AG20443 (cell line): ENCODE measurements at regions not wholly inside any gene's neighbourhood (a gene's known extent, or its start where the extent isn't known, plus 50 kb on each side); places are given as distances from the start of the nearest gene placed in this dataset.
"Not testable (repeated sequence)": the region's sequence is repeated elsewhere in the genome, so short reads cannot be mapped to it uniquely, and the experiment has no call there.

Experiments used
- DNase-seq: peaks from one replicate; pipeline ENCODE4 v3.0.0; 2012; ENCODE audit warnings: low spot score, mixed read lengths

DNA sequence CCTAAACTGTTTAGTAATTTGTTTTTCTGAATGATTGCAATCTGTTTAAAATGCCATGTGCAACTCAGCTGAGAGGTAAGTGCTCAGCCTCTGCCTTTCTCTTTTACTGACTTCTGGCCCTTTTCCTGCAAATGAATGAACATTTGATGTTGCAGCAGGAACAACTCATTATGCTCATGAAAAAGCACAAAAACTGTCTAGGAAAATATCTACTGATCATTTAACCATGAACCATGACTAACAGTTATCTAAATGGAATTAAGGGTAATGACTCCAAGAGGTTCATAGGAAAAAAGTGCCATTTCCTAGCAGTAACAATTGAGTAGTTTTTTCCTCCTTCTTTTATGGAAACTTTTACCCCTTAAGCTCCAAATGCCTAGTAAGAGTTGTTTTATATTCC, 70.6 kb upstream of the ANKH start:
- DNase-seq = no peak

DNA sequence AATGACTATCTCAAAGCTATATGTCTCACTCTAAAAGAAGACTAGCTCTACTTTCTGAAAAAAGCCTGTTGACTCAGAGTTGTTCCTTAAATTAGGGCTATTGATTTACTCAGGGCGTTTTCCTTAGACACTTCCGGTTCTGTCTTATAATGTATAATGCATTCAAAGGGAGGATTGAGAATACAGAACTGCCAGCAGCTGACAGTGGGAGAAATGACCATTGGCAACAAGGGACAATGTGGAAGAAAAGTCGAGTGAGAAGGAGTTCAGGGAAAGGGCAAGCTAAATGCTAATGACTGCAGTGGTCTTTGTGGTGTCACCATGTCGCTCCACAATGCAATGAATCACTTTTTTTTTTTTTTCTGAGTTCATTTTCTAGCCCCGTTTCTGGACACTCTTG, 65.7 kb upstream of the ANKH start:
- no peak for DNase-seq

DNA sequence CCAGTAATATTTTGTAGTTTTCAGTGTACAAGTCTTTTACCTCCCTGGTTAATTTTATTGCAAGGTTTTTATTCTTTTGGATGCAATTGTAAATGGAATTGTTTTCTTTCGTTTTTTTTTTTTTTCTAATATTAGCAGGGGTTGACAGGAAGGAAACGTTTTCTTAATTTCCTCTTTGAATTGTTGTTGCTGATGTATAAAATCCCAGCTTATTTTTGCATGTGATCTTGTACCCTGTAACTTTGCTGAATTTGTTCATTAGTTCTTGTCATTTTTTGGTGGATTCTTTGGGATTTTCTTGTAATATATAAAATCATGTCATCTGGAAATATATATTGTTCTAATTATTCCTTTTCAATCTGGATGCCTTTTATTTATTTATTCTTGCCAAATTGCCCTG, 65.0 kb upstream of the ANKH start:
- DNase-seq = no peak

DNA sequence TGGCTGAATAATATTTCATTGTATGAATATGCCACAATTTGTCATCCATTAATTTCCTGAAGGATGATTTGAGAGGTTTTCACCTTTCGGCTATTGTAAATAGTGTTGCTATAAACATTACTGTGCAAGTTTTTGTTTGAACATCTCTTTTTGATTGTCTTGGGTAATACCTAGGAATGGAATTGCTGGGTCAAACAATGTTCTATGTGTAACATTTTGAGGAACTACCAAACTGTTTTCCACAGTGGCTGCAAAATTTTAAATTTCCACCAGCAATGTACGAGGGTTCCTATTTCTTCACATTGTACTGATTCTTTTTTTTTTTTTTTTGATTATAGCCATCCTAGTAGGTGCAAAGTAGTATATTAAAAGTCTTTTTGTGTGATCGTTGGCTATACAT, 63.8 kb upstream of the ANKH start:
- no peak for DNase-seq

DNA sequence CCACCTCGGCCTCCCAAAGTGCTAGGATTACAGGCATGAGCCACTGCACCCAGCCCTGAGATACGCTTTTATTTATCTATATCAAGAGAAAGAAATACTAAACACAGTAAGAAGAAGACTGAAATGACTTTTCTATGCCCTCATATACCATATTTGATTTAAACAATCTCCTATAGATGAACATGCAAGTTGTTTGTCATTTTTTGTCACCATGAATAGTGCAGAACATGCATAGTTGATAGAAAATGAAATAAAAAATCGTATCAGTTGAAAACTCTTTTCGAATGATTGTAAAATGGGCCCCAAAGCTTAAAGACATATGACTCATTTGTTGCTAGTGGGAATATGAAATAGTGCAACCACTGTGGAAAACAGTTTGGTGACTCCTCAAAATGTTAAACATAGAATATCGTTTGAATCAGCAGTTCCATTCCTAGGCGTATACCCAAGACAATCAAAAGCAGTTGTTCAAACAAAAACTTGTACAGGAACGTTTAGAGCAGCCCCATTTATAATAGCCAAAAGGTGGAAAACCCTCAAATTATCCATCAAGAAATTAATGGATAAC, 61.4 kb upstream of the ANKH start:
- DNase-seq = no peak

DNA sequence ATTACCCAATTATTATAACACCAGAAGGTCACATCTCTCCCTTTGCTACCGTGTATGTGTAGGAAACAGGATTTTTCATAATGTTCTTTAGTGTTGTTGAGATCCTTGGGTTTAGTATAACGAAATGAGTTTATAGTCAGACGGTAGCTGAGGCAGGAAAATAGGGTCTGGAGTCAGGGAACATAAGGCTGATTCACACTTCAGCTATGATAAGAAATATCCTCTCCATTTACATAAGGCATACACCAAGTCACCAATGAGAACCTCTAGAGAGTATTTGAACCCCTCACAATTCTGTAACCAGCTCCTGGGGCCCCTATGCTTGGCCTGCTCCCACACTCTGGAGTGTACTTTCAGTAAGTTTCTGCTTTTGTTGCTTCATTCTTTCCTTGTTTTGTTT, 58.9 kb upstream of the ANKH start:
- DNase-seq = no peak

DNA sequence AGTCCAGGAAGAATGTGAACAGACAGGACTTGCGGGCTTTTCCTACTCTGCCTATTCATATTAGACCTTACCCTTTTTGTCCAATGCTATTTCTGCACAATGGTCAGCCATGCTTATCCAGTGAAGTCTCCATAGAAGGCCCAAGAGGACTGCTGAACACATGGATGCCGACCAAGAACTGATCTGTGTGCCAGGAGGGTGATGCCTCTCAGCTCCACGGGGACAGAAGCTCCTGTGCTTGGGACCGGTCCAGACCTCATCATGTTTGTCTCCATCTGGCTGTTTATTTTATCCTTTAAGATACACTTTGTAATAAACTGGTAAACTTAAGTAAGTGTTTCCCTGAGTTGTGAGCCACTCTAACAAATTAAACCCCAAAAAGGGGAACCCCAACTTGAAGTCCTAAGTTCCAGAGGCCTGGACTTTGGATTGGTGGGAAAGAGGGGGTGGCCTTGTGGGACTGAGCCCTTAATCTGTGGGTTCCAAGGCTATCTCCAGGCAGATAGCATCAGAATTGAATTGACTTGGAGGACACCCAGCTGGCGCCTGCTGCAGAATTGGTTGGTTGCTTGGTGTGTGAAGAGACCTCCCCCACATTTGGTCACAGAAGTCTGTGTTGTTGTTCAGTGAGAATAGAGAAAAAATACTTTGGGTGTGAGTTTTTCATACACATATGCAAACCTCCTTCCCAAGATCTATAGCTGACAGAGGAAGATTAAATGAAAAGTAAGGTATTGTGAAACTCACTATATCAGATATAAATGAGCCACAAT, 57.9 kb upstream of the ANKH start:
- no peak for DNase-seq

DNA sequence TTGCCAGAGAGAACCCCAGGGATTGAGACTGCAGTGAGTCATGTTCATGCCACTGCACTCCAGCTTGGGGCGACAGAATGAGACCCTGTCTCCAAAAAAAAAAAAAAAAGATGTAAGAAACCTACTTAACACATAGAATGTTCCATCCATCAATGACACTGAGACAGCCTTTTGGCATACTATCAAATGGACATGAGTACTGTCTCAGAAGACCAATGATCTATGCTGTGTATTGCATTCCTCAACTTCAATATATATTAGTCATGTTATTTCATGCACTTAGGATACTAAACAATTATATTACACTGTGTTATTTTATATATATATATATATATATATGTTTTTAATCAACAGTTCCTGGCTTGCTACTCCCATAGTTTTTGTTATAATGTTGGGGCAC, 57.1 kb upstream of the ANKH start:
- no peak for DNase-seq

DNA sequence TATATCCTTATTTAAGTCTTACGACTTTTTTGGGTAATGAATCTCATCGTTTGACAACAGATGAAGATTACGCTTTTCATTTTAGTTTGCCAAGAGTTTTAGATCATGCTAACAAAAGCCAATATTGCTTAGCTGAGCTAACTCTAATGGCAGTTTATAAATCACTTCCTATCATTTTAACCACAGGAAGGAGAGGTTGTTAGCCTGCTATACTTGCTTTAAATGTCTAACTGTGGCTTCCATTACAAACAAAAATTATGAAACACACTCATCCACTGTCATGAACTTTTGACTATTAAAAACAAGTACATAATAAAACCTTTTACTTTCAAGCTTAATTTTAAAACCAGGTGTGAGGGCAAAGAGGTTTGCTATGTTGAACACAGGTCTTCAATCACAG, 53.7 kb upstream of the ANKH start:
- no peak for DNase-seq

DNA sequence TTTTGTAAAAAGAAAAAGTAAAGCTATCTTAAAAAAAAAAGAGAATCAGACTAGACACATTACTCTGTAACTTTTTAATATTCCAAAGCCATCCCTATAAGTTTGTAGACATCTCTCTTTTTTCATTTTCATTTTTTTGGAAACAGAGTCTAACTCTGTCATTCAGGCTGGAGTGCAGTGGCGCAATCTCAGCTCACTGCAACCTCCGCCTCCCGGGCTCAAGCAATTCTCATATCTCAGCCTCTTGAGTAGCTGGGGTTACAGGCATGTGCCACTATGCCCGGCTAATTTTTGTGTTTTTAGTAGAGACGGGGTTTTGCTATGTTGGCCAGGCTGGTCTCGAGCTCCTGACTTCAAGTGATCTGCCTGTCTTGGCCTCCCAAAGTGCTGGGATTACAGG, 51.4 kb upstream of the ANKH start:
- DNase-seq = not testable (repeated sequence)

DNA sequence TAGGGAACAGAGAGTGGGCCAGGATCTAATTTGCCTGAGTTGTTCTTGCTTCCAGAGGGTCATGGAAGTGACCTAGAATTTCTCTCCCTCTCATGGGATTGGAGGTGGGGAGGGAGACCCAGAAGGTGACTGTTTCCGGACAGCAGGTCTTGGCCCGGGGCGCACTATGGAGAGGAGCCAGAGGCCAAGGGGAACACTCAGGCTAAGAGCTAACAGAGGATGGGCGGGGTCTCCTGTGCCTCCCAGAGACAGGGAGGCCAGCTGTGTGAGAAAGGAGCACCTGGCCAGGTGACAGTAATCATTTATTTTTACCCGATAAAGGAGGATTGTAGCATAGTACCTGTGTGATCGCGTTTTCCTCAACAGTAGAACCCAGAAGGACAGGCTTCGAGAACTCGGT, 50.9 kb upstream of the ANKH start:
- no peak for DNase-seq
